Endothelial cell (in vitro differentiated cells): ENCODE measurements at regions not wholly inside any gene's neighbourhood (a gene's known extent, or its start where the extent isn't known, plus 50 kb on each side); places are given as distances from the start of the nearest gene placed in this dataset.

Experiments used
- DNase-seq: peaks from one replicate; pipeline ENCODE4 v3.0.0; 2021; ENCODE audit warnings: low spot score
- H3K27ac Mint-ChIP-seq: one replicate; pipeline ENCODE4 v1.8.0; 2021; ENCODE audit warnings: mixed read lengths, inconsistent platforms; ENCODE audit not compliant: unreplicated experiment
- H3K27me3 Mint-ChIP-seq: one replicate; pipeline ENCODE4 v1.8.0; 2021; ENCODE audit warnings: mild to moderate bottlenecking, moderate library complexity, mixed read lengths, inconsistent platforms; ENCODE audit not compliant: unreplicated experiment
- H3K36me3 Mint-ChIP-seq: one replicate; pipeline ENCODE4 v1.8.0; 2021; ENCODE audit warnings: mild to moderate bottlenecking, low read depth, mixed read lengths, inconsistent platforms; ENCODE audit not compliant: unreplicated experiment
- H3K4me1 Mint-ChIP-seq: one replicate; pipeline ENCODE4 v1.8.0; 2021; ENCODE audit warnings: mild to moderate bottlenecking, mixed read lengths, inconsistent platforms; ENCODE audit not compliant: unreplicated experiment
- H3K4me3 Mint-ChIP-seq: one replicate; pipeline ENCODE4 v1.8.0; 2021; ENCODE audit warnings: mild to moderate bottlenecking, mixed read lengths, inconsistent platforms; ENCODE audit not compliant: unreplicated experiment
- H3K9me3 Mint-ChIP-seq: one replicate; pipeline ENCODE4 v1.8.0; 2021; ENCODE audit warnings: mixed read lengths, inconsistent platforms; ENCODE audit not compliant: unreplicated experiment
- CTCF ChIP-seq: fragments of 200-600 bp; sonication (generic); IDR thresholded peaks from one replicate; pipeline ENCODE4 v1.5.0; 2021; ENCODE audit warnings: antibody characterized with exemption; ENCODE audit not compliant: unreplicated experiment

GRCh38 chr2:164090533-164090932 is 354.7 kb upstream of the FIGN start:
- no peak for DNase-seq
- TF ChIP-seq CTCF = no peak
- no peak overlapping the region for H3K27ac Mint-ChIP-seq
- no peaks in the 10 kb centered on the region for H3K4me1 Mint-ChIP-seq
- H3K36me3 Mint-ChIP-seq = no peaks in the 10 kb centered on the region
- no peaks in the 10 kb centered on the region for H3K9me3 Mint-ChIP-seq
- H3K27me3 Mint-ChIP-seq = no peaks in the 10 kb centered on the region
- no peak overlapping the region for H3K4me3 Mint-ChIP-seq

GRCh38 chr2:164084066-164084465 is 348.3 kb upstream of the FIGN start:
- Mint-ChIP-seq H3K4me1 (no peaks in the 10 kb centered on the region), H3K36me3 (no peaks in the 10 kb centered on the region), H3K4me3 (no peak overlapping the region), H3K9me3 (no peaks in the 10 kb centered on the region), H3K27ac (no peak overlapping the region), H3K27me3 (no peaks in the 10 kb centered on the region)
- TF ChIP-seq CTCF = no peak
- DNase-seq = no peak

GRCh38 chr2:164080486-164080885 is 344.7 kb upstream of the FIGN start:
- H3K4me1 Mint-ChIP-seq = no peaks in the 10 kb centered on the region
- DNase-seq = no peak
- TF ChIP-seq CTCF = no peak
- H3K36me3 Mint-ChIP-seq = no peaks in the 10 kb centered on the region
- no peaks in the 10 kb centered on the region for H3K27me3 Mint-ChIP-seq
- H3K9me3 Mint-ChIP-seq = no peaks in the 10 kb centered on the region
- H3K27ac Mint-ChIP-seq = no peak overlapping the region
- no peak overlapping the region for H3K4me3 Mint-ChIP-seq

GRCh38 chr2:164079258-164079657 is 343.4 kb upstream of the FIGN start:
- TF ChIP-seq CTCF = no peak
- no peak for DNase-seq
- no peaks in the 10 kb centered on the region for H3K4me1 Mint-ChIP-seq
- H3K4me3 Mint-ChIP-seq = no peak overlapping the region
- no peaks in the 10 kb centered on the region for H3K9me3 Mint-ChIP-seq
- H3K27me3 Mint-ChIP-seq = no peaks in the 10 kb centered on the region
- H3K27ac Mint-ChIP-seq = no peak overlapping the region
- no peaks in the 10 kb centered on the region for H3K36me3 Mint-ChIP-seq

GRCh38 chr2:164078421-164078820 is 342.6 kb upstream of the FIGN start:
- Mint-ChIP-seq H3K36me3 (no peaks in the 10 kb centered on the region), H3K27me3 (no peaks in the 10 kb centered on the region), H3K4me3 (no peak overlapping the region), H3K9me3 (no peaks in the 10 kb centered on the region), H3K4me1 (no peaks in the 10 kb centered on the region), H3K27ac (no peak overlapping the region)
- no peak for DNase-seq
- no peak for TF ChIP-seq CTCF
